ENCODE measurements at regions not wholly inside any gene's neighbourhood (a gene's known extent, or its start where the extent isn't known, plus 50 kb on each side); places are given as distances from the start of the nearest gene placed in this dataset.
"Not testable (repeated sequence)": the region's sequence is repeated elsewhere in the genome, so short reads cannot be mapped to it uniquely, and the experiment has no call there.

GRCh38 chr5:152171888-152172287, 233.2 kb downstream of the NMUR2 start:
- no peak for FAIRE-seq

GRCh38 chr5:152170350-152170749, 234.7 kb downstream of the NMUR2 start:
- TF ChIP-seq POLR2A (IDR thresholded peaks at IDR 0.05; ENCODE audit: low read depth, low read length): no peak
- TF ChIP-seq PAX5 (IDR thresholded peaks at IDR 0.05; ENCODE audit: insufficient read depth, low read length, severe bottlenecking): no peak
- TF ChIP-seq POU2F2 (IDR thresholded peaks at IDR 0.05; ENCODE audit: low read depth, low read length): no peak
- TF ChIP-seq SPI1 (IDR thresholded peaks at IDR 0.05; ENCODE audit: low read depth, low read length): no peak
- TF ChIP-seq TAF1 (IDR thresholded peaks at IDR 0.05; ENCODE audit: low read depth, low read length): no peak
- TF ChIP-seq POLR2AphosphoS5 (IDR thresholded peaks at IDR 0.05; ENCODE audit: low read depth, low read length): no peak
- FAIRE-seq (no peak), DNase-seq (ENCODE audit: insufficient read length, low spot score) (no peak)

More at GRCh38 chr5:152171888-152172287, 233.2 kb downstream of the NMUR2 start:
- DNase-seq (ENCODE audit: insufficient read length, low spot score): no peak
- no peak for TF ChIP-seq TAF1 (IDR thresholded peaks at IDR 0.05; ENCODE audit: low read depth, low read length)
- no peak for TF ChIP-seq PAX5 (IDR thresholded peaks at IDR 0.05; ENCODE audit: insufficient read depth, low read length, severe bottlenecking)
- TF ChIP-seq POLR2AphosphoS5 (IDR thresholded peaks at IDR 0.05; ENCODE audit: low read depth, low read length): no peak
- no peak for TF ChIP-seq SPI1 (IDR thresholded peaks at IDR 0.05; ENCODE audit: low read depth, low read length)
- TF ChIP-seq POU2F2 (IDR thresholded peaks at IDR 0.05; ENCODE audit: low read depth, low read length): no peak
- TF ChIP-seq POLR2A (IDR thresholded peaks at IDR 0.05; ENCODE audit: low read depth, low read length): no peak

- no peak for DNase-seq (ENCODE audit: insufficient read length, low spot score)
- FAIRE-seq: no peak
- TF ChIP-seq PAX5 (IDR thresholded peaks at IDR 0.05; ENCODE audit: insufficient read depth, low read length, severe bottlenecking) (no peak), SPI1 (IDR thresholded peaks at IDR 0.05; ENCODE audit: low read depth, low read length) (no peak), TAF1 (IDR thresholded peaks at IDR 0.05; ENCODE audit: low read depth, low read length) (no peak), POLR2AphosphoS5 (IDR thresholded peaks at IDR 0.05; ENCODE audit: low read depth, low read length) (no peak), POU2F2 (IDR thresholded peaks at IDR 0.05; ENCODE audit: low read depth, low read length) (no peak), POLR2A (IDR thresholded peaks at IDR 0.05; ENCODE audit: low read depth, low read length) (no peak)
Measured at GRCh38 chr5:152164860-152165259, 240.2 kb upstream of the GLRA1 start.

GRCh38 chr5:152159894-152160293, 235.2 kb upstream of the GLRA1 start:
- DNase-seq (ENCODE audit: insufficient read length, low spot score); FAIRE-seq: not testable (repeated sequence)

- FAIRE-seq; DNase-seq (ENCODE audit: insufficient read length, low spot score): not testable (repeated sequence)
Measured at GRCh38 chr5:152154452-152154851, 229.8 kb upstream of the GLRA1 start.

GRCh38 chr5:152151940-152152339, 227.3 kb upstream of the GLRA1 start:
- TF ChIP-seq POLR2A (IDR thresholded peaks at IDR 0.05; ENCODE audit: low read depth, low read length): no peak
- no peak for TF ChIP-seq SPI1 (IDR thresholded peaks at IDR 0.05; ENCODE audit: low read depth, low read length)
- TF ChIP-seq POU2F2 (IDR thresholded peaks at IDR 0.05; ENCODE audit: low read depth, low read length): no peak
- TF ChIP-seq PAX5 (IDR thresholded peaks at IDR 0.05; ENCODE audit: insufficient read depth, low read length, severe bottlenecking): no peak
- TF ChIP-seq TAF1 (IDR thresholded peaks at IDR 0.05; ENCODE audit: low read depth, low read length): no peak
- no peak for TF ChIP-seq POLR2AphosphoS5 (IDR thresholded peaks at IDR 0.05; ENCODE audit: low read depth, low read length)

GRCh38 chr5:152151113-152151512, 226.5 kb upstream of the GLRA1 start:
- DNase-seq (ENCODE audit: insufficient read length, low spot score) (no peak), FAIRE-seq (no peak)
- no peak for TF ChIP-seq TAF1 (IDR thresholded peaks at IDR 0.05; ENCODE audit: low read depth, low read length)
- no peak for TF ChIP-seq PAX5 (IDR thresholded peaks at IDR 0.05; ENCODE audit: insufficient read depth, low read length, severe bottlenecking)
- TF ChIP-seq POLR2AphosphoS5 (IDR thresholded peaks at IDR 0.05; ENCODE audit: low read depth, low read length): no peak
- TF ChIP-seq SPI1 (IDR thresholded peaks at IDR 0.05; ENCODE audit: low read depth, low read length): no peak

More at GRCh38 chr5:152151940-152152339, 227.3 kb upstream of the GLRA1 start:
- FAIRE-seq: no peak
- no peak for DNase-seq (ENCODE audit: insufficient read length, low spot score)

- TF ChIP-seq SPI1 (IDR thresholded peaks at IDR 0.05; ENCODE audit: low read depth, low read length): no peak
- TF ChIP-seq TAF1 (IDR thresholded peaks at IDR 0.05; ENCODE audit: low read depth, low read length): no peak
- TF ChIP-seq POLR2A (IDR thresholded peaks at IDR 0.05; ENCODE audit: low read depth, low read length): no peak
- no peak for TF ChIP-seq POU2F2 (IDR thresholded peaks at IDR 0.05; ENCODE audit: low read depth, low read length)
- no peak for TF ChIP-seq POLR2AphosphoS5 (IDR thresholded peaks at IDR 0.05; ENCODE audit: low read depth, low read length)
- no peak for FAIRE-seq
- no peak for DNase-seq (ENCODE audit: insufficient read length, low spot score)
Measured at GRCh38 chr5:152147286-152147685, 222.6 kb upstream of the GLRA1 start.

GRCh38 chr5:152146566-152146965, 221.9 kb upstream of the GLRA1 start:
- DNase-seq (ENCODE audit: insufficient read length, low spot score) (no peak), FAIRE-seq (no peak)
- TF ChIP-seq POLR2AphosphoS5 (IDR thresholded peaks at IDR 0.05; ENCODE audit: low read depth, low read length) (no peak), POU2F2 (IDR thresholded peaks at IDR 0.05; ENCODE audit: low read depth, low read length) (no peak), TAF1 (IDR thresholded peaks at IDR 0.05; ENCODE audit: low read depth, low read length) (no peak), SPI1 (IDR thresholded peaks at IDR 0.05; ENCODE audit: low read depth, low read length) (no peak), POLR2A (IDR thresholded peaks at IDR 0.05; ENCODE audit: low read depth, low read length) (no peak), PAX5 (IDR thresholded peaks at IDR 0.05; ENCODE audit: insufficient read depth, low read length, severe bottlenecking) (no peak)

- TF ChIP-seq POLR2A (IDR thresholded peaks at IDR 0.05; ENCODE audit: low read depth, low read length) (no peak), POU2F2 (IDR thresholded peaks at IDR 0.05; ENCODE audit: low read depth, low read length) (no peak), POLR2AphosphoS5 (IDR thresholded peaks at IDR 0.05; ENCODE audit: low read depth, low read length) (no peak), PAX5 (IDR thresholded peaks at IDR 0.05; ENCODE audit: insufficient read depth, low read length, severe bottlenecking) (no peak), SPI1 (IDR thresholded peaks at IDR 0.05; ENCODE audit: low read depth, low read length) (no peak), TAF1 (IDR thresholded peaks at IDR 0.05; ENCODE audit: low read depth, low read length) (no peak)
- no peak for FAIRE-seq
- DNase-seq (ENCODE audit: insufficient read length, low spot score): no peak
Measured at GRCh38 chr5:152144556-152144955, 219.9 kb upstream of the GLRA1 start.

GRCh38 chr5:152144030-152144429, 219.4 kb upstream of the GLRA1 start:
- DNase-seq (ENCODE audit: insufficient read length, low spot score): no peak
- TF ChIP-seq POU2F2 (IDR thresholded peaks at IDR 0.05; ENCODE audit: low read depth, low read length) (no peak), SPI1 (IDR thresholded peaks at IDR 0.05; ENCODE audit: low read depth, low read length) (no peak)
- no peak for FAIRE-seq
